OCI-LY1 (cell line): ENCODE measurements at regions not wholly inside any gene's neighbourhood (a gene's known extent, or its start where the extent isn't known, plus 50 kb on each side); places are given as distances from the start of the nearest gene placed in this dataset.
"Not testable (repeated sequence)": the region's sequence is repeated elsewhere in the genome, so short reads cannot be mapped to it uniquely, and the experiment has no call there.

Source experiments
- H2AFZ ChIP-seq: fragments of 200-600 bp; sonication (generic), shearing (Covaris generic); 2 replicates; pipeline ENCODE4 v1.6.0; 2014; ENCODE audit warnings: antibody characterized with exemption, mild to moderate bottlenecking, low read length
- H3F3A ChIP-seq: fragments of 200-600 bp; sonication (generic), shearing (Covaris generic); 2 replicates; pipeline ENCODE4 v1.6.0; 2014; ENCODE audit warnings: mild to moderate bottlenecking, antibody characterized with exemption, low read length, moderate library complexity; ENCODE audit not compliant: insufficient read depth
- H3K27ac ChIP-seq: fragments of 200-600 bp; sonication (generic); 2 replicates; pipeline ENCODE4 v1.5.1; 2014; ENCODE audit warnings: low read length, mixed run types, mild to moderate bottlenecking, low read depth; ENCODE audit not compliant: poor library complexity, severe bottlenecking
- H3K27me3 ChIP-seq: fragments of 200-600 bp; sonication (generic); 2 replicates; pipeline ENCODE4 v1.6.0; 2014; ENCODE audit warnings: antibody characterized with exemption, mild to moderate bottlenecking, low read length, moderate library complexity; ENCODE audit not compliant: insufficient read depth
- H3K36me3 ChIP-seq: fragments of 200-600 bp; sonication (generic); 2 replicates; pipeline ENCODE4 v1.6.1; 2014; ENCODE audit warnings: mild to moderate bottlenecking, antibody characterized with exemption, low read length, moderate library complexity, mixed read lengths; ENCODE audit not compliant: insufficient read depth
- H3K4me1 ChIP-seq: fragments of 200-600 bp; sonication (generic); 2 replicates; pipeline ENCODE4 v1.5.1; 2014; ENCODE audit warnings: mild to moderate bottlenecking, low read length, moderate library complexity; ENCODE audit not compliant: insufficient read depth, severe bottlenecking
- H3K4me2 ChIP-seq: fragments of 200-600 bp; sonication (generic), shearing (Covaris generic); 2 replicates; pipeline ENCODE4 v1.6.1; 2014; ENCODE audit warnings: low read length
- H3K4me3 ChIP-seq: fragments of 200-600 bp; sonication (generic); 2 replicates; pipeline ENCODE4 v1.5.1; 2014; ENCODE audit warnings: low read length, low read depth, mild to moderate bottlenecking, mixed read lengths; ENCODE audit not compliant: poor library complexity, severe bottlenecking
- H3K79me2 ChIP-seq: fragments of 200-600 bp; shearing (Covaris generic); 2 replicates; pipeline ENCODE4 v1.6.1; 2016; ENCODE audit warnings: mixed run types, low read length, mixed read lengths; ENCODE audit not compliant: insufficient read depth
- H3K9ac ChIP-seq: fragments of 200-600 bp; sonication (generic), shearing (Covaris generic); 2 replicates; pipeline ENCODE4 v1.6.1; 2014; ENCODE audit warnings: mild to moderate bottlenecking, low read length, mixed read lengths
- H3K9me2 ChIP-seq: fragments of 200-600 bp; sonication (generic), shearing (Covaris generic); 2 replicates; pipeline ENCODE4 v1.6.1; 2014; ENCODE audit warnings: low read depth, mild to moderate bottlenecking, low read length, mixed read lengths
- H3K9me3 ChIP-seq: fragments of 200-600 bp; shearing (Covaris generic); 2 replicates; pipeline ENCODE4 v1.6.1; 2014; ENCODE audit warnings: low read length, mixed read lengths
- H4K20me1 ChIP-seq: fragments of 200-600 bp; sonication (generic), shearing (Covaris generic); 2 replicates; pipeline ENCODE4 v1.6.0; 2016; ENCODE audit warnings: mild to moderate bottlenecking, low read length; ENCODE audit not compliant: insufficient read depth
- EZH2 ChIP-seq: fragments of 200-600 bp; sonication (generic), shearing (Covaris generic); IDR thresholded peaks from 2 replicates; pipeline ENCODE4 v1.8.0; 2017; ENCODE audit warnings: borderline replicate concordance, mixed run types, mild to moderate bottlenecking, antibody characterized with exemption, low read length, moderate library complexity, mixed read lengths
- TF ChIP-seq, protein P1 (sequence below): fragments of 200-600 bp; sonication (generic), shearing (Covaris generic); IDR thresholded peaks from 2 replicates; pipeline ENCODE4 v1.5.1; 2017; ENCODE audit warnings: mild to moderate bottlenecking, antibody characterized with exemption, low read length, moderate library complexity, mixed read lengths

DNA sequence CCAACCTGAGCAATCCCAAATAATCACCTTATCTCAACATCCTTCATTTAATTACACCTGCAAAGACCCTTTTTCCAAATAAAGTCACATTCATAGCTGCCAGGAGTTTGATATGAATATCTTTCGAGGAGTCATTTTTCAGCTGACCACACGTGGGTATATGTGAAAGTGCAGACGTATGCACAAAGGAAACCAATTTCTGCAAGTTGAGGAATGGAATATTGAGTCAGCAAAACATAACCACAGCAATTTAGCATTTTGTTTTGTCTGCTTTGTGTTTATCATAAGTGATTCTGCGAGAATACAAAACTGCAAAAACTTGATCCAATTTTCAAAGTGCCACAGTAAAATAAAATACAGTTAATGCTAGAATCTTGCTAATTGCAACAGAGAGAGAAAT lies 295.9 kb downstream of the SUCLA2 start:
- Histone ChIP-seq H3K27me3 (no peaks in the 10 kb centered on the region), H3K27ac (no peak overlapping the region), H3K4me1 (no peaks in the 10 kb centered on the region), H2AFZ (no peak overlapping the region), H3K79me2 (no peaks in the 10 kb centered on the region), H3K9ac (no peak overlapping the region), H3K4me2 (no peak overlapping the region), H3K9me3 (no peaks in the 10 kb centered on the region), H3F3A (no peaks in the 10 kb centered on the region), H4K20me1 (no peaks in the 10 kb centered on the region), H3K9me2 (no peaks in the 10 kb centered on the region), H3K4me3 (no peak overlapping the region), H3K36me3 (no peaks in the 10 kb centered on the region)
- TF ChIP-seq, protein P1, sequence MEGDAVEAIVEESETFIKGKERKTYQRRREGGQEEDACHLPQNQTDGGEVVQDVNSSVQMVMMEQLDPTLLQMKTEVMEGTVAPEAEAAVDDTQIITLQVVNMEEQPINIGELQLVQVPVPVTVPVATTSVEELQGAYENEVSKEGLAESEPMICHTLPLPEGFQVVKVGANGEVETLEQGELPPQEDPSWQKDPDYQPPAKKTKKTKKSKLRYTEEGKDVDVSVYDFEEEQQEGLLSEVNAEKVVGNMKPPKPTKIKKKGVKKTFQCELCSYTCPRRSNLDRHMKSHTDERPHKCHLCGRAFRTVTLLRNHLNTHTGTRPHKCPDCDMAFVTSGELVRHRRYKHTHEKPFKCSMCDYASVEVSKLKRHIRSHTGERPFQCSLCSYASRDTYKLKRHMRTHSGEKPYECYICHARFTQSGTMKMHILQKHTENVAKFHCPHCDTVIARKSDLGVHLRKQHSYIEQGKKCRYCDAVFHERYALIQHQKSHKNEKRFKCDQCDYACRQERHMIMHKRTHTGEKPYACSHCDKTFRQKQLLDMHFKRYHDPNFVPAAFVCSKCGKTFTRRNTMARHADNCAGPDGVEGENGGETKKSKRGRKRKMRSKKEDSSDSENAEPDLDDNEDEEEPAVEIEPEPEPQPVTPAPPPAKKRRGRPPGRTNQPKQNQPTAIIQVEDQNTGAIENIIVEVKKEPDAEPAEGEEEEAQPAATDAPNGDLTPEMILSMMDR, result no peak
- TF ChIP-seq EZH2, result no peak

DNA sequence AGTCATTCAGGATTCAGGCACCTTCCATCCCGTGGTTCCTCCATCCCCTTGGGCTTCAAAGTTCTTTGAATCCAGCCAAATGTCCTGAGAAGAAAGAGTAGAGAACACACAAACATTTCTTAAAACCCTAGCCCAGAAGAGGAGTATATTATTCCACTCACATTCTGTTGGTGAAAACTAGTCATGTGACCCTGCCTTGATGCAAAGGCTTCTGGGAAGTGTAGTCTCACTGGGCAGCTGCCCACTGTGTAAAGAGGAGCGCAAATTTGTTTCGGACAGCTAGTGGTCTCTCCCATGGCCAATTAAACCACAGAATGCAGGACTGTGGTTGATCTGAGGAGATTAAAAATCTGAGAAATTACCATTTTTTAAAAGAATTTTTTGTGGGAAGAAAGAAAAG lies 304.4 kb downstream of the SUCLA2 start:
- no peaks in the 10 kb centered on the region for H3K4me1 ChIP-seq
- no peaks in the 10 kb centered on the region for H3K9me2 ChIP-seq
- no peak overlapping the region for H3K4me3 ChIP-seq
- no peak overlapping the region for H3K27ac ChIP-seq
- H3K4me2 ChIP-seq, result no peak overlapping the region
- H3F3A ChIP-seq, result no peaks in the 10 kb centered on the region
- no peaks in the 10 kb centered on the region for H3K9me3 ChIP-seq
- no peak overlapping the region for H3K9ac ChIP-seq
- no peak overlapping the region for H2AFZ ChIP-seq
- no peaks in the 10 kb centered on the region for H3K79me2 ChIP-seq
- no peaks in the 10 kb centered on the region for H4K20me1 ChIP-seq
- no peaks in the 10 kb centered on the region for H3K27me3 ChIP-seq
- TF ChIP-seq, protein P1, result no peak
- TF ChIP-seq EZH2, result no peak
- H3K36me3 ChIP-seq, result no peaks in the 10 kb centered on the region

DNA sequence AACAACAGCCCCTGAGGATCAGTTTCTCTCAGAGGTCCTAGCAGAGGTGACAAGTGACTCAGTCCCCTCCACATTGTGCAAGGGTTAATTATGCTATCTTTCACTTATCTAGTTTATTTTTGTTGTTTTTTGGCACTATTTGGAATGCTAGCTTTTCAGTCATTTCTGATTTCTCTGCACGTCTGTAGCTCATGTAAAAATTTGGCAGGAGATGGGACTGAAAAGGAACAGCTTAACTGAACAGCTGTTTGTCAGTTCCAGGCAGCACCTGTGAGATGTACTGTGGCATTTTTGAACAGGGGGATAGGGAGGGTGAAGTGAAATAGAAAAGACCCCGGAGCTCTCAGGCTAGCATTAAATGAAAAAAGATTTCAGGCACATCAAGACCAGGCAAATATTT lies 313.5 kb downstream of the SUCLA2 start:
- no peaks in the 10 kb centered on the region for H4K20me1 ChIP-seq
- no peaks in the 10 kb centered on the region for H3K9me3 ChIP-seq
- H3K4me3 ChIP-seq, result no peak overlapping the region
- H3K79me2 ChIP-seq, result no peaks in the 10 kb centered on the region
- no peak overlapping the region for H2AFZ ChIP-seq
- no peaks in the 10 kb centered on the region for H3F3A ChIP-seq
- H3K36me3 ChIP-seq, result no peaks in the 10 kb centered on the region
- no peaks in the 10 kb centered on the region for H3K27me3 ChIP-seq
- TF ChIP-seq EZH2, result no peak
- TF ChIP-seq, protein P1, result no peak
- no peaks in the 10 kb centered on the region for H3K4me1 ChIP-seq
- H3K27ac ChIP-seq, result no peak overlapping the region
- H3K9me2 ChIP-seq, result no peaks in the 10 kb centered on the region
- H3K9ac ChIP-seq, result no peak overlapping the region
- H3K4me2 ChIP-seq, result no peak overlapping the region

DNA sequence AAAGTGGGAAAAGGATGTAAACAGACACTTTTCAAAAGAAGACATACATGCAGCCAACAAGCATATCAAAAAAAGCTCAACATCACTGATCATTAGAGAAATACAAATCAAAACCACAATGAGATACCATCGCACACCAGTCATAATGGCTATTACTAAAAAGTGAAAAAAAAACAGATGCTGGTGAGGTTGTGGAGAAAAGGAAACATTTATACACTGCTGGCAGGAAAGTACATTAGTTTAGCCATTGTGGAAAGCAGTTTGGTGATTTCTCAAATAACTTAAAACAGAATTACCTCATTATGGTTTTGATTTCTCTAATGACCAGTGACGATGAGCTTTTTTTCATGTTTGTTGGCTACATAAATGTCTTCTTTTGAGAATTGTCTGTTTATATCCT lies 315.9 kb downstream of the SUCLA2 start:
- not testable (repeated sequence) for H3K9ac ChIP-seq, H3K4me1 ChIP-seq, H2AFZ ChIP-seq, H3K9me2 ChIP-seq, H3K36me3 ChIP-seq, H3K4me2 ChIP-seq, H3K79me2 ChIP-seq, H3F3A ChIP-seq, H4K20me1 ChIP-seq, H3K9me3 ChIP-seq, H3K27ac ChIP-seq, H3K4me3 ChIP-seq, H3K27me3 ChIP-seq
